ENCODE measurements at regions not wholly inside any gene's neighbourhood (a gene's known extent, or its start where the extent isn't known, plus 50 kb on each side); places are given as distances from the start of the nearest gene placed in this dataset.

DNA sequence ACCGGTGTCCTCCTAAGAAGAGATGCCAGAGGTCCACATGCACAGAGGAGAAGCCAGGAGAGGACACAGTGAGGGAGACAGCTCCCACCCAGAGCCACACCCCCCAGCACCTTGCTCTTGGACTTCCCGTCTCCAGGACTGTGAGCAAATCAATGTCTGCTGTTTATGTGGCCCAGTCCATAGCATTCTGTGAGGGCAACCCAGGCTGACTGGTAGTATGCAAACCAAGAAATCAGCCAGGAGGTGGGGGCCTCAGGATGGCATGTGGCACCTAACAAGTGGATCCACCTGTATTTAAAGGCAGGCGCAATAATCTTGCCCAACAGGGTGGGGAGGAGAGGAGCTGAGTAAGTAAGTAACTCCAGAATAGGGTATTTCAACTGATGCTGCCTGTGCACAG, 136.4 kb downstream of the BRD1 start:
- Histone ChIP-seq H3K27me3 (replicated peaks; ENCODE audit: insufficient read depth, low read length) (peaks cover 76% of the 10 kb centered on the region), H3K79me2 (ENCODE audit: low read length) (no peaks in the 10 kb centered on the region), H3F3A (ENCODE audit: insufficient read depth, low read length) (no peaks in the 10 kb centered on the region), H3K27ac (ENCODE audit: low read length) (no peak overlapping the region), H3K36me3 (replicated peaks; ENCODE audit: insufficient read depth, low read length) (no peaks in the 10 kb centered on the region), H3K9ac (ENCODE audit: low read length) (no peak overlapping the region), H3K9me2 (replicated peaks; ENCODE audit: insufficient read depth, low read length) (no peaks in the 10 kb centered on the region), H2AFZ (ENCODE audit: low read length) (no peak overlapping the region), H3K4me2 (ENCODE audit: low read depth, low read length) (no peak overlapping the region), H3K4me1 (ENCODE audit: low read length) (no peaks in the 10 kb centered on the region), H4K20me1 (ENCODE audit: insufficient read depth, low read length) (no peaks in the 10 kb centered on the region), H3K4me3 (ENCODE audit: low read length) (no peak overlapping the region), H3K9me3 (replicated peaks; ENCODE audit: insufficient read depth, low read length) (no peaks in the 10 kb centered on the region)
- DNase-seq: no peak
- TF ChIP-seq EZH2phosphoT487 (IDR thresholded peaks at IDR 0.05; ENCODE audit: low read length) (no peak), EZH2 (optimal IDR thresholded peaks at IDR 0.05; ENCODE audit: low read depth, low read length) (no peak)
- TF ChIP-seq, protein P1, sequence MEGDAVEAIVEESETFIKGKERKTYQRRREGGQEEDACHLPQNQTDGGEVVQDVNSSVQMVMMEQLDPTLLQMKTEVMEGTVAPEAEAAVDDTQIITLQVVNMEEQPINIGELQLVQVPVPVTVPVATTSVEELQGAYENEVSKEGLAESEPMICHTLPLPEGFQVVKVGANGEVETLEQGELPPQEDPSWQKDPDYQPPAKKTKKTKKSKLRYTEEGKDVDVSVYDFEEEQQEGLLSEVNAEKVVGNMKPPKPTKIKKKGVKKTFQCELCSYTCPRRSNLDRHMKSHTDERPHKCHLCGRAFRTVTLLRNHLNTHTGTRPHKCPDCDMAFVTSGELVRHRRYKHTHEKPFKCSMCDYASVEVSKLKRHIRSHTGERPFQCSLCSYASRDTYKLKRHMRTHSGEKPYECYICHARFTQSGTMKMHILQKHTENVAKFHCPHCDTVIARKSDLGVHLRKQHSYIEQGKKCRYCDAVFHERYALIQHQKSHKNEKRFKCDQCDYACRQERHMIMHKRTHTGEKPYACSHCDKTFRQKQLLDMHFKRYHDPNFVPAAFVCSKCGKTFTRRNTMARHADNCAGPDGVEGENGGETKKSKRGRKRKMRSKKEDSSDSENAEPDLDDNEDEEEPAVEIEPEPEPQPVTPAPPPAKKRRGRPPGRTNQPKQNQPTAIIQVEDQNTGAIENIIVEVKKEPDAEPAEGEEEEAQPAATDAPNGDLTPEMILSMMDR (IDR thresholded peaks at IDR 0.05; ENCODE audit: low read length): no peak

GRCh38 chr22:49690454-49690853, 137.2 kb downstream of the BRD1 start:
- Histone ChIP-seq H3K27ac (ENCODE audit: low read length) (no peak overlapping the region), H3K27me3 (replicated peaks; ENCODE audit: insufficient read depth, low read length) (peaks cover 79% of the 10 kb centered on the region), H3K4me2 (ENCODE audit: low read depth, low read length) (no peak overlapping the region)

GRCh38 chr22:49689858-49690257, 137.8 kb downstream of the BRD1 start:
- H2AFZ ChIP-seq (ENCODE audit: low read length): no peak overlapping the region
- no peak overlapping the region for H3K27ac ChIP-seq (ENCODE audit: low read length)
- H3K9me3 ChIP-seq (replicated peaks; ENCODE audit: insufficient read depth, low read length): no peaks in the 10 kb centered on the region
- peaks cover 79% of the 10 kb centered on the region for H3K27me3 ChIP-seq (replicated peaks; ENCODE audit: insufficient read depth, low read length)
- no peaks in the 10 kb centered on the region for H3K79me2 ChIP-seq (ENCODE audit: low read length)
- H4K20me1 ChIP-seq (ENCODE audit: insufficient read depth, low read length): no peaks in the 10 kb centered on the region
- TF ChIP-seq, protein P1 (IDR thresholded peaks at IDR 0.05; ENCODE audit: low read length): no peak
- TF ChIP-seq EZH2 (optimal IDR thresholded peaks at IDR 0.05; ENCODE audit: low read depth, low read length) (no peak), EZH2phosphoT487 (IDR thresholded peaks at IDR 0.05; ENCODE audit: low read length) (no peak)
- H3K36me3 ChIP-seq (replicated peaks; ENCODE audit: insufficient read depth, low read length): no peaks in the 10 kb centered on the region
- H3F3A ChIP-seq (ENCODE audit: insufficient read depth, low read length): no peaks in the 10 kb centered on the region
- H3K9me2 ChIP-seq (replicated peaks; ENCODE audit: insufficient read depth, low read length): no peaks in the 10 kb centered on the region
- no peak overlapping the region for H3K9ac ChIP-seq (ENCODE audit: low read length)
- H3K4me3 ChIP-seq (ENCODE audit: low read length): no peak overlapping the region
- DNase-seq: no peak
- no peaks in the 10 kb centered on the region for H3K4me1 ChIP-seq (ENCODE audit: low read length)
- H3K4me2 ChIP-seq (ENCODE audit: low read depth, low read length): no peak overlapping the region

More at GRCh38 chr22:49690454-49690853, 137.2 kb downstream of the BRD1 start:
- no peak for DNase-seq
- Histone ChIP-seq H3F3A (ENCODE audit: insufficient read depth, low read length) (no peaks in the 10 kb centered on the region), H3K4me3 (ENCODE audit: low read length) (no peak overlapping the region), H4K20me1 (ENCODE audit: insufficient read depth, low read length) (no peaks in the 10 kb centered on the region), H3K9me2 (replicated peaks; ENCODE audit: insufficient read depth, low read length) (no peaks in the 10 kb centered on the region), H3K79me2 (ENCODE audit: low read length) (no peaks in the 10 kb centered on the region), H3K36me3 (replicated peaks; ENCODE audit: insufficient read depth, low read length) (no peaks in the 10 kb centered on the region), H2AFZ (ENCODE audit: low read length) (no peak overlapping the region), H3K4me1 (ENCODE audit: low read length) (no peaks in the 10 kb centered on the region), H3K9ac (ENCODE audit: low read length) (no peak overlapping the region), H3K9me3 (replicated peaks; ENCODE audit: insufficient read depth, low read length) (no peaks in the 10 kb centered on the region)
- TF ChIP-seq, protein P1 (IDR thresholded peaks at IDR 0.05; ENCODE audit: low read length): no peak
- no peak for TF ChIP-seq EZH2phosphoT487 (IDR thresholded peaks at IDR 0.05; ENCODE audit: low read length)

Measured in MM.1S (cell line).